ENCODE measurements at regions not wholly inside any gene's neighbourhood (a gene's known extent, or its start where the extent isn't known, plus 50 kb on each side); places are given as distances from the start of the nearest gene placed in this dataset.

DNA sequence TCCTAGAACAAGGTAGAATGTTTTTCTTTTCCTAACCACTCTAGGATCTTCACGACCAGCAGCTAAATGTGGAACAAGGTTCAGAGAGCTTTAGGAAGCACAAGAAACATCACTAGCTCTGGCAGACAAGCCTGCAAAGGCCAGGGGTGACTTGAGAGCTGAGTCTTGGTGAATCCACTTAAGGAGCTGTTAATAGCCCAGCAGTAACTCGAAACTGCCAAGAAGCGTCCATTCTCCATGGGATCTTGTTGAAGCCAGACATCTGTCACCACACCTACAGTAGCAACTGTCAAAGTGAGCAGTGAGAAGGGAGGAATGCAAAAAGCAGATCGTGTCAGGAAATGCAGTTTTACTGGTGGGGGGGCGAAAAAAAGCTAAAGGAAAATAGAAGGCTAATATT lies 87.2 kb downstream of the ATPSCKMT start:
- TF ChIP-seq, protein P1, sequence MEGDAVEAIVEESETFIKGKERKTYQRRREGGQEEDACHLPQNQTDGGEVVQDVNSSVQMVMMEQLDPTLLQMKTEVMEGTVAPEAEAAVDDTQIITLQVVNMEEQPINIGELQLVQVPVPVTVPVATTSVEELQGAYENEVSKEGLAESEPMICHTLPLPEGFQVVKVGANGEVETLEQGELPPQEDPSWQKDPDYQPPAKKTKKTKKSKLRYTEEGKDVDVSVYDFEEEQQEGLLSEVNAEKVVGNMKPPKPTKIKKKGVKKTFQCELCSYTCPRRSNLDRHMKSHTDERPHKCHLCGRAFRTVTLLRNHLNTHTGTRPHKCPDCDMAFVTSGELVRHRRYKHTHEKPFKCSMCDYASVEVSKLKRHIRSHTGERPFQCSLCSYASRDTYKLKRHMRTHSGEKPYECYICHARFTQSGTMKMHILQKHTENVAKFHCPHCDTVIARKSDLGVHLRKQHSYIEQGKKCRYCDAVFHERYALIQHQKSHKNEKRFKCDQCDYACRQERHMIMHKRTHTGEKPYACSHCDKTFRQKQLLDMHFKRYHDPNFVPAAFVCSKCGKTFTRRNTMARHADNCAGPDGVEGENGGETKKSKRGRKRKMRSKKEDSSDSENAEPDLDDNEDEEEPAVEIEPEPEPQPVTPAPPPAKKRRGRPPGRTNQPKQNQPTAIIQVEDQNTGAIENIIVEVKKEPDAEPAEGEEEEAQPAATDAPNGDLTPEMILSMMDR (IDR thresholded peaks at IDR 0.05; ENCODE audit: insufficient read depth, low read length, poor library complexity, severe bottlenecking): no peak
- DNase-seq (ENCODE audit: low read depth): no peak
- Histone ChIP-seq H3K27me3 (ENCODE audit: control insufficient read depth, insufficient read depth, low read length) (no peaks in the 10 kb centered on the region), H3K4me3 (ENCODE audit: low read depth, low read length) (no peak overlapping the region), H3K36me3 (ENCODE audit: control insufficient read depth, insufficient read depth, low read length) (no peaks in the 10 kb centered on the region)

- TF ChIP-seq, protein P1 (IDR thresholded peaks at IDR 0.05; ENCODE audit: insufficient read depth, low read length, poor library complexity, severe bottlenecking): no peak
- Histone ChIP-seq H3K4me3 (ENCODE audit: low read depth, low read length) (no peak overlapping the region), H3K36me3 (ENCODE audit: control insufficient read depth, insufficient read depth, low read length) (no peaks in the 10 kb centered on the region), H3K27me3 (ENCODE audit: control insufficient read depth, insufficient read depth, low read length) (no peaks in the 10 kb centered on the region)
- no peak for DNase-seq (ENCODE audit: low read depth)
Observed at GRCh38 chr5:10161778-10162177, 87.9 kb downstream of the ATPSCKMT start.

DNA sequence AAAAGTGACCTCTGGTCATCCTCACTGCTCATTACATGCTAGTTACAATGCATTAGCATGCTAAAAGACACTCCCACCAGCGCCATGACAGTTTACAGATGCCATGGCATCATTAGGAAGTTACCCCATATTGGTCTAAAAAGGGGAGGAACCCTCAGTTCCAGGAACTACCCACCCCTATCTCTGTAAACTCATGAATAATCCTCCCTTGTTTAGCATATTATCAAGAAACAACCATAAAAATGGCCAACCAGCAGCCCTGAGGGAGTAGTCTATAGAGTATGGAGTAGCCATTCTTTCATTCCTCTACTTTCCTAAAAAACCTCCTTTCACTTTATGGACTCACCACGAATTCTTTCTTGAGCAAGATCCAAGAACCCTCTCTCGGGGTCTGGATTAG lies 89.4 kb downstream of the ATPSCKMT start:
- no peak for DNase-seq (ENCODE audit: low read depth)
- TF ChIP-seq, protein P1 (IDR thresholded peaks at IDR 0.05; ENCODE audit: insufficient read depth, low read length, poor library complexity, severe bottlenecking): no peak
- Histone ChIP-seq H3K27me3 (ENCODE audit: control insufficient read depth, insufficient read depth, low read length) (no peaks in the 10 kb centered on the region), H3K4me3 (ENCODE audit: low read depth, low read length) (no peak overlapping the region), H3K36me3 (ENCODE audit: control insufficient read depth, insufficient read depth, low read length) (no peaks in the 10 kb centered on the region)

GRCh38 chr5:10158886-10159285 lies 90.8 kb downstream of the ATPSCKMT start:
- H3K4me3 ChIP-seq (ENCODE audit: low read depth, low read length): no peak overlapping the region
- DNase-seq (ENCODE audit: low read depth): no peak
- H3K36me3 ChIP-seq (ENCODE audit: control insufficient read depth, insufficient read depth, low read length): no peaks in the 10 kb centered on the region
- TF ChIP-seq, protein P1 (IDR thresholded peaks at IDR 0.05; ENCODE audit: insufficient read depth, low read length, poor library complexity, severe bottlenecking): no peak
- H3K27me3 ChIP-seq (ENCODE audit: control insufficient read depth, insufficient read depth, low read length): no peaks in the 10 kb centered on the region

- no peak overlapping the region for H3K4me3 ChIP-seq (ENCODE audit: low read depth, low read length)
- DNase-seq (ENCODE audit: low read depth): no peak
- H3K27me3 ChIP-seq (ENCODE audit: control insufficient read depth, insufficient read depth, low read length): no peaks in the 10 kb centered on the region
- H3K36me3 ChIP-seq (ENCODE audit: control insufficient read depth, insufficient read depth, low read length): no peaks in the 10 kb centered on the region
- TF ChIP-seq, protein P1 (IDR thresholded peaks at IDR 0.05; ENCODE audit: insufficient read depth, low read length, poor library complexity, severe bottlenecking): no peak
Observed at GRCh38 chr5:10157085-10157669, 92.5 kb downstream of the ATPSCKMT start.

Data from kidney epithelial cell (primary cell).